Fibroblast of lung (primary cell): ENCODE measurements at regions not wholly inside any gene's neighbourhood (a gene's known extent, or its start where the extent isn't known, plus 50 kb on each side); places are given as distances from the start of the nearest gene placed in this dataset.

Source experiments
- EZH2 ChIP-seq: IDR thresholded peaks from 2 replicates; pipeline ENCODE4 v1.5.1; 2012; ENCODE audit warnings: low read length, control low read depth, mild to moderate bottlenecking; ENCODE audit errors: missing control alignments
- TF ChIP-seq, protein P1 (sequence below), 2 donors: IDR thresholded peaks in 1 of 2; conservative IDR thresholded peaks in 1 of 2; 1 replicate in 1 of 2; 2 replicates in 1 of 2; pipeline ENCODE4 v1.5.1; 2011 to 2012; ENCODE audit warnings: low read length in 2 of 2, control low read depth in 1 of 2, inconsistent platforms in 1 of 2, low read depth in 1 of 2, mild to moderate bottlenecking in 1 of 2

DNA sequence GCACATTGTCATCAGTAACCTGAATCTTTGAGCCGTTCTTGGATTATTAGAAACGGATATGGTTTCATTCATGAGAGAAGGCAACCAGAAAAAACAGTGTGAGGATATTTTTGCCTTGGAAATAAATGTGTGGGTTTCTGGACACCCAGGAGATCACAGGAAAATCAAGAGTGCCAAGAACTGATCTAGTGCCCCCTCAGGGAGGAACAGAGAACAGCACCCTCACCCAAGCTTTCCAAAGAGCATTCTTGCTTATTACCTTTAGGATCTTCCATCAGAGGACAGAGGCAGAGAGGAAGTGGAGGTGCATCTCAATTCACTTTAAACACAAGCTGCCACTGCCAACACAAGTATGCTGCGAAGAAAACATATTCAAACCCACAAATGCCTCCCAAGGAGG, 851.5 kb upstream of the COBL start:
- TF ChIP-seq, protein P1, sequence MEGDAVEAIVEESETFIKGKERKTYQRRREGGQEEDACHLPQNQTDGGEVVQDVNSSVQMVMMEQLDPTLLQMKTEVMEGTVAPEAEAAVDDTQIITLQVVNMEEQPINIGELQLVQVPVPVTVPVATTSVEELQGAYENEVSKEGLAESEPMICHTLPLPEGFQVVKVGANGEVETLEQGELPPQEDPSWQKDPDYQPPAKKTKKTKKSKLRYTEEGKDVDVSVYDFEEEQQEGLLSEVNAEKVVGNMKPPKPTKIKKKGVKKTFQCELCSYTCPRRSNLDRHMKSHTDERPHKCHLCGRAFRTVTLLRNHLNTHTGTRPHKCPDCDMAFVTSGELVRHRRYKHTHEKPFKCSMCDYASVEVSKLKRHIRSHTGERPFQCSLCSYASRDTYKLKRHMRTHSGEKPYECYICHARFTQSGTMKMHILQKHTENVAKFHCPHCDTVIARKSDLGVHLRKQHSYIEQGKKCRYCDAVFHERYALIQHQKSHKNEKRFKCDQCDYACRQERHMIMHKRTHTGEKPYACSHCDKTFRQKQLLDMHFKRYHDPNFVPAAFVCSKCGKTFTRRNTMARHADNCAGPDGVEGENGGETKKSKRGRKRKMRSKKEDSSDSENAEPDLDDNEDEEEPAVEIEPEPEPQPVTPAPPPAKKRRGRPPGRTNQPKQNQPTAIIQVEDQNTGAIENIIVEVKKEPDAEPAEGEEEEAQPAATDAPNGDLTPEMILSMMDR (conservative IDR thresholded peaks at IDR 0.05 in 1 of 2, IDR thresholded peaks at IDR 0.05 in 1 of 2; ENCODE audit: low read depth in 1 of 2, low read length in 2 of 2): no peak
- TF ChIP-seq EZH2: no peak
